BLaER1 treated with 17β-estradiol and CSF1 and Interleukin-3, amounts not matched to agents 10 nM and 100 nM (cell line): ENCODE measurements at regions not wholly inside any gene's neighbourhood (a gene's known extent, or its start where the extent isn't known, plus 50 kb on each side); places are given as distances from the start of the nearest gene placed in this dataset.

Experiments used
- H3K27ac ChIP-seq, 11 experiments: shearing (Covaris generic); formaldehyde crosslinking; 2 replicates each; pipeline ENCODE4 v1.8.1; 2022
- H3K27me3 ChIP-seq, 11 experiments: shearing (Covaris generic); formaldehyde crosslinking; 2 replicates each; pipeline ENCODE4 v1.8.1; 2022
- H3K36me3 ChIP-seq, 11 experiments: shearing (Covaris generic); formaldehyde crosslinking; 2 replicates each; pipeline ENCODE4 v1.8.1; 2022
- H3K4me1 ChIP-seq, 10 experiments: shearing (Covaris generic); formaldehyde crosslinking; 2 replicates each; pipeline ENCODE4 v1.8.1; 2022
- H3K4me2 ChIP-seq, 11 experiments: shearing (Covaris generic); formaldehyde crosslinking; 2 replicates each; pipeline ENCODE4 v1.8.1; 2022
- H3K4me3 ChIP-seq, 10 experiments: shearing (Covaris generic); formaldehyde crosslinking; 2 replicates each; pipeline ENCODE4 v1.8.1; 2022
- H3K9ac ChIP-seq, 11 experiments: shearing (Covaris generic); formaldehyde crosslinking; 2 replicates each; pipeline ENCODE4 v1.8.1; 2022
- H3K9me3 ChIP-seq, 11 experiments: shearing (Covaris generic); formaldehyde crosslinking; replicated peaks in 1 of 11; 2 replicates each; pipeline ENCODE4 v1.8.1; 2022
- H4K20me1 ChIP-seq, 11 experiments: shearing (Covaris generic); formaldehyde crosslinking; 2 replicates each; pipeline ENCODE4 v1.8.1; 2022
- Cebpa-rat ChIP-seq, 11 experiments: shearing (Covaris generic); IDR thresholded peaks; 2 replicates each; pipeline ENCODE4 v1.8.1; 2022

DNA sequence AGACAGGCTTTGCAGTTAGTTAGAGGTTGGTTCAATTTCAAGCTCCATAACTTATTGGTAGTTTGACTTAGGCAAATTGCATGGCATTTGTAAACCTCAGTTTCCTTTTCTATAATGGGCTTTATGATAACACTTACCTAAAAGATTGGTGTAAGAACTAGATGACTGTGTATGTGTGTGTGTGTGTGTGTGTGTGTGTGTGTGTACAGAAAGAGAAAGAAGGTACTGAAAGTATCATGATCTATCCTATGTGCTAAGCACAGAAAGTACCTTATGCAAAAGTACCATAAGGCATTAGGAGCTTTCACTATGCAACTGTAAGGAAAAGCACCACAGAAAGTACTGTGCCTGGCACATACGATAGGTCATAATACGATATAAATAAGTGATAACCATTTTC is 304.3 kb upstream of the KITLG start:
- H3K27me3 ChIP-seq: no peaks in the 10 kb centered on the region
- H3K27ac ChIP-seq: no peak overlapping the region
- H3K9ac ChIP-seq: no peak overlapping the region
- no peak overlapping the region for H3K4me3 ChIP-seq
- no peaks in the 10 kb centered on the region for H3K36me3 ChIP-seq
- H3K9me3 ChIP-seq: no peaks in the 10 kb centered on the region
- H3K4me2 ChIP-seq: no peak overlapping the region
- H4K20me1 ChIP-seq: no peaks in the 10 kb centered on the region
- H3K4me1 ChIP-seq: no peaks in the 10 kb centered on the region
- TF ChIP-seq Cebpa-rat (IDR thresholded peaks at IDR 0.05): no peak

DNA sequence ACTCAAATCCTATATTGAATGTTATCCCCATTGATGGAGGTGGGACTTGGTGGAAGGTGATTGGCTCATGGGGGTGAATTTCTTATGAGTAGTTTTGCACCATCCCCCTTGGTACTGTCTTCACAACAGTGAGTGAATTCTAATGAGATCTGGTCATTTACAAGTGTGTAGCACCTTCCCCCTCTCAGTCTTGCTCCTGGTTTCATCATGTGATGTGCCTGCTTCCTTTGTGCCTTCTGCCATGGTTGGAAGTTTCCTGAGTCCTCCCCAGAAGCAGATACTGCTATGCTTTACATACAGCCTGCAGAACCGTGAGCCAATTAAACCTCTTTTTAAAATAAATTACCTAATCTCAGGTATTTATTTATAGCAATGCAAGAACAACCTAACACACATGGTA is 302.4 kb upstream of the KITLG start:
- Histone ChIP-seq H4K20me1 (no peaks in the 10 kb centered on the region), H3K36me3 (no peaks in the 10 kb centered on the region), H3K27ac (no peak overlapping the region), H3K9me3 (no peaks in the 10 kb centered on the region), H3K4me2 (no peak overlapping the region), H3K9ac (no peak overlapping the region), H3K4me1 (no peaks in the 10 kb centered on the region), H3K27me3 (no peaks in the 10 kb centered on the region), H3K4me3 (no peak overlapping the region)
- TF ChIP-seq Cebpa-rat (IDR thresholded peaks at IDR 0.05): no peak

DNA sequence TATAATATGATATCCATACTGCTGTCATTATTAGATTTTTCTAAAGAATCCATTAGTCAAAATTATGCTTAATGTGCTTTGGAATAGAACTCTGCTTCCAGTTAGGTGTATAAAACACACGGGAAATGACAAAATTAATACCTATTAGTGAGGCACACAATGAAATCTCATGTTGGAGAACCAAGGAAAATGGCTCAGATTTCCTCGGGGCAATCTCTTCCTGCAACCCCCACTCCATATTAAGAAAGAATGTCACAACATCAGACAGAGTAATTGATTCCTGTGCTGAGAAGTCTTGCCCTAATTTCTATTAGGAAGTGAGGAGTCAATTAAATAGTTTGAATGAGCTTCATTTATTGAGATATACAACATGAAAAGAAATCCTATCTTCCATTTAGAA is 299.8 kb upstream of the KITLG start:
- Histone ChIP-seq H3K36me3 (no peaks in the 10 kb centered on the region), H3K9ac (no peak overlapping the region), H3K27me3 (no peaks in the 10 kb centered on the region), H3K9me3 (no peaks in the 10 kb centered on the region), H4K20me1 (no peaks in the 10 kb centered on the region), H3K4me1 (no peaks in the 10 kb centered on the region), H3K27ac (no peak overlapping the region), H3K4me3 (no peak overlapping the region), H3K4me2 (no peak overlapping the region)
- TF ChIP-seq Cebpa-rat (IDR thresholded peaks at IDR 0.05): no peak

DNA sequence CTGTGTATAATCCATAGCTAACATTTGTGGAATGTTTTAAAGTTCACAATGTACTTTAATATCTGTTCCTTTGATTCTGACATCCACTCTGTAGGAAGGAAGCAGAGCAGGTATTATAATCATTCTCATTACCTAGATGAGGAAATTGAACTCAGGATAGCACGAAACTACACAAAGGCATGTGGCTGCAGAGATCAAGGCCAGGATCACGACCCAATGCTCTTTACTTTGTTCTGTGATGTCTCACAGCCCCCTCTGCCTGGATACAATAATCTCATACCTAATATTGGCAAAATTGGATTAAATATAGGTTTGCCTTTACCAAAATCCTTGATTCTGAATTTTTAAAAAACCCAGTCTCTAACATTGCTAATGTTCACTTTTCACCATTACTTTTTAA is 298.0 kb upstream of the KITLG start:
- Histone ChIP-seq H3K4me2 (no peak overlapping the region), H3K4me1 (no peaks in the 10 kb centered on the region), H3K4me3 (no peak overlapping the region), H3K9me3 (no peaks in the 10 kb centered on the region), H3K36me3 (no peaks in the 10 kb centered on the region), H3K9ac (no peak overlapping the region), H4K20me1 (no peaks in the 10 kb centered on the region), H3K27ac (no peak overlapping the region), H3K27me3 (no peaks in the 10 kb centered on the region)
- TF ChIP-seq Cebpa-rat (IDR thresholded peaks at IDR 0.05): no peak

DNA sequence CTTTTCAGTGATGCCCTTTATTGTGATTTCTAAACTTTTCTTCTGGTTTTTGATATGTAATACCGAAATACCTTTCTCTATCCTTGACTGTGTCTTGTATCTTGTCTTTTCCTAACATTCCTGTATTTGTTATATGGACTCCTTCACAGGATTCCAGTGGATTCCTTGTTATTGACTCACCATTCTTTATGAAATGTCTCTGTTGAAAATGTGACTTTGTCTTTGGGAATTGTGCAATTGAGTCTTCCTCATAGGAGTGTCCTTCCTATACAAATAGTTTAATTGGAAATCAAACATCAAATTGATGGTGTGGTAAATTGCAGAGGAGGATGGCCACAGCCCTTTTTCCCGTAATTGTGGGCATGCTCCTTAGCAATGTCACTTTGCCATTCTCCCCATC is 296.6 kb upstream of the KITLG start:
- no peaks in the 10 kb centered on the region for H3K4me1 ChIP-seq
- no peak overlapping the region for H3K9ac ChIP-seq
- no peaks in the 10 kb centered on the region for H3K9me3 ChIP-seq
- H3K4me2 ChIP-seq: no peak overlapping the region
- H3K4me3 ChIP-seq: no peak overlapping the region
- no peak for TF ChIP-seq Cebpa-rat (IDR thresholded peaks at IDR 0.05)
- H4K20me1 ChIP-seq: no peaks in the 10 kb centered on the region
- no peaks in the 10 kb centered on the region for H3K36me3 ChIP-seq
- H3K27me3 ChIP-seq: no peaks in the 10 kb centered on the region
- no peak overlapping the region for H3K27ac ChIP-seq

DNA sequence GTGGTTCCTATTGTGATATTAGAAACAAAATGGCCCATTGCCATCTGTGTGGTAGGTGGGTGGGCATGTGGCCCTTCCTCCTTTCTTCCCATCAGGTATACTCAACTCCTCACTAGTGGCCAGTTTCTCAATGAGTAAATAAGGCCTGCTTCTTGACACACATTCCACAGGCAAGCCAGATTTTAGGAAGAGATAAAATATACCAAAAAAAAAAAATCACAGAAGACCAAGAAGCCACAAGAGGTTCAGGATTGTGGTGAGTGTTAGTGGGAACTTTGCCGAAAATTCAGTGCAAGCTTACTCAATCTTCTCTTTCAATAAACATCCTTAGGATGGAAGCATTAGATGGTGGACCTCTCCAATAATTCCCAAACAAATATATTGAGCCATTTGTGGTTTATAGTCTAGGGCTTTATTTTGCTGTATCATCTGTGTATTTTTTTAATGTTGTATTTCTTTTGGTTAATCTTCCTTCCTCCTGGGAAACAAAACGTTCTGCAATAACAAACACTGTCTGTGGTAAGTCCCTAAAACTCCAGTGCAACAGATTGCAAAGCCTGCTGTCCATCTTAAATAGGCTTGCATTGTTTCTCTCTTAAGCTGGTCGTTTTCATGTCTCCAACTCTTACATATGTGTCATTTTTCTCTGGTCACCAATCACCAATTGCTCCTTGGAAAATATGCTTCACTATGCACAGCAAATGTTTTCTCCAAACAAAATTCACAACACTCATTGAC is 289.9 kb upstream of the KITLG start:
- no peak overlapping the region for H3K27ac ChIP-seq
- TF ChIP-seq Cebpa-rat (IDR thresholded peaks at IDR 0.05): no peak
- H3K9me3 ChIP-seq: no peaks in the 10 kb centered on the region
- no peak overlapping the region for H3K4me3 ChIP-seq
- no peaks in the 10 kb centered on the region for H3K27me3 ChIP-seq
- no peak overlapping the region for H3K9ac ChIP-seq
- no peaks in the 10 kb centered on the region for H3K36me3 ChIP-seq
- no peak overlapping the region for H3K4me2 ChIP-seq
- H3K4me1 ChIP-seq: no peaks in the 10 kb centered on the region
- H4K20me1 ChIP-seq: no peaks in the 10 kb centered on the region

DNA sequence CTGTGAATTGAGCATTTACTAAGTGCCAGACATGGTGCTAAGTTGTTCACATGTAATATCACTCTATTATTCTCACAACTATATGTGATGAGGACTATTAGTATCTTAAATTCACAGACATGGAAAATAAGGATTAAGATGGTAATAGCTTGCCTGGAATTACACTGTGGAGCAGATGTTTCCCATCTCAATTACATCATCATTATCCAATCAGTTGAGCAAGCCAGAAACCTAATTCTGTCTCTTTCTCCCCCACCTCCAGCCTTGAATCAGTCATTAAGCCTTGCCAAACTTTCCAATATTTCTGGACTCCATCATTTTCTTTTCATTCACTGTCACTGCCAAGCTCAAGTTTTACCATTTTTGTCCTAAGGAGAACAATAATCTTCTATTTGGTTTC is 287.8 kb upstream of the KITLG start:
- H3K27me3 ChIP-seq: no peaks in the 10 kb centered on the region
- H3K4me3 ChIP-seq: no peak overlapping the region
- no peaks in the 10 kb centered on the region for H3K9me3 ChIP-seq
- no peak overlapping the region for H3K4me2 ChIP-seq
- H3K4me1 ChIP-seq: no peaks in the 10 kb centered on the region
- H4K20me1 ChIP-seq: no peaks in the 10 kb centered on the region
- H3K9ac ChIP-seq: no peak overlapping the region
- no peaks in the 10 kb centered on the region for H3K36me3 ChIP-seq
- no peak for TF ChIP-seq Cebpa-rat (IDR thresholded peaks at IDR 0.05)
- no peak overlapping the region for H3K27ac ChIP-seq

DNA sequence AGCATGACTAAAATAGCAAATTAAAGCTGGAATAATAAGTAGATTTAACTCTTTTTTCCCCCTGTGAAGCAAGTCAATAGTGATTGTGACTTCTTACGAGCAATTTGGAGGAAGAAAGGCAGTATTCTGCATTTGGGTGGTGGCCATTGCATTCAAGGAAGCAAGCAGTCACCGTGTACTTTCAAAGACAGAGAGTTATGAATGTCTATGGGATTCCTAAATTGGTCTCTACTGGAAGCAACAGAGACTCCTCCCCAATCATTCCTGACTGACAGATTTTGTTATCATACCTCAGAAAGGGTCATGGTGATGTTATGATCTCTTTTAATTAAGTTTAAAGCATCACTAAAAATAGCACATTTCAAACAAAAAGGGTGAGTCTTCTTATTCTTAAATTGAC is 287.2 kb upstream of the KITLG start:
- no peak for TF ChIP-seq Cebpa-rat (IDR thresholded peaks at IDR 0.05)
- no peaks in the 10 kb centered on the region for H4K20me1 ChIP-seq
- H3K4me1 ChIP-seq: no peaks in the 10 kb centered on the region
- no peaks in the 10 kb centered on the region for H3K36me3 ChIP-seq
- H3K27me3 ChIP-seq: no peaks in the 10 kb centered on the region
- H3K4me2 ChIP-seq: no peak overlapping the region
- no peaks in the 10 kb centered on the region for H3K9me3 ChIP-seq
- H3K9ac ChIP-seq: no peak overlapping the region
- no peak overlapping the region for H3K27ac ChIP-seq
- no peak overlapping the region for H3K4me3 ChIP-seq

DNA sequence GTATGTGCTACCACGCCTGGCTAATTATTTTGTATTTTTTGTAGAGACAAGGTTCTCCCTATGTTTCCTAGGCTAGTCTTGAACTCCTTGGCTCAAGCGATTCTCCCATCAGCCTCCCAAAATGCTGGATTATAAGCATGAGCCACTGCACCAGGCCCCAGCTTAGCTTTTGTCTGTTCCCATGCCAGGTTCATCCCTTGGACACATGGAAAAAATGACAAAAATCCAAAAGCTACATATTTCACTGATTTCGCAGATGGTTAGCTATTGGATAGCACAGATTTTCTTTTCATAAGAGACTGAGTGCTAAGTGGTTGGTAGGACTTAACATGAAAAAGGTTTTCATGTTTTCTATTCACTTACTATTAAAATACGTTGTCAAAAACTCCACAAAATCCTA is 286.6 kb upstream of the KITLG start:
- Histone ChIP-seq H3K4me3 (no peak overlapping the region), H3K27me3 (no peaks in the 10 kb centered on the region), H3K9me3 (no peaks in the 10 kb centered on the region), H4K20me1 (no peaks in the 10 kb centered on the region), H3K9ac (no peak overlapping the region), H3K27ac (no peak overlapping the region), H3K4me1 (no peaks in the 10 kb centered on the region), H3K36me3 (no peaks in the 10 kb centered on the region), H3K4me2 (no peak overlapping the region)
- TF ChIP-seq Cebpa-rat (IDR thresholded peaks at IDR 0.05): no peak

DNA sequence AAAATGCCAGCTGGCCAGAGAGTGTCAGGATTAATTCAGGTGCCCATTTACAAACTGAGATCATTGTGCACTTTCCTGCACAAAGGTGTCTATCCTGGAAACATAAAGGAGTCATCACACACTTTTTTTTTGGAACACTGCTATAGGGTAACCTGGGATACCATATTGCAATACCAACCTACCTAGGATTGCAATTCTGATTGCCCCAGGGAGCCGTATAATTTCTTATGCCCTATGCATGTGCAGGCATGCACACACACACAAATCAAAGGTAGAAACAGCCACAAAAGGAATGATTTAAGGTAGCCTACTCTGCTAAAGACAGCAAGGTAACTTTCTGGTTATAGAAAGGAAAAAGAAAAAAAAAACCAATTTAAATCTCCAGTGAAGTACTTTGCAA is 285.3 kb upstream of the KITLG start:
- H3K36me3 ChIP-seq: no peaks in the 10 kb centered on the region
- H3K9me3 ChIP-seq: no peaks in the 10 kb centered on the region
- no peak overlapping the region for H3K4me2 ChIP-seq
- no peak overlapping the region for H3K4me3 ChIP-seq
- H3K9ac ChIP-seq: no peak overlapping the region
- no peaks in the 10 kb centered on the region for H3K4me1 ChIP-seq
- H4K20me1 ChIP-seq: no peaks in the 10 kb centered on the region
- H3K27me3 ChIP-seq: no peaks in the 10 kb centered on the region
- no peak overlapping the region for H3K27ac ChIP-seq
- TF ChIP-seq Cebpa-rat (IDR thresholded peaks at IDR 0.05): no peak
